Effector memory CD8-positive, alpha-beta T cell (primary cell): ENCODE measurements at regions not wholly inside any gene's neighbourhood (a gene's known extent, or its start where the extent isn't known, plus 50 kb on each side); places are given as distances from the start of the nearest gene placed in this dataset.

Source experiments
- ATAC-seq: fragments of 150-1000 bp; cut with Tn5 transposase; replicated peaks from 2 replicates; pipeline ENCODE4 v1.10.0; 2021; ENCODE audit warnings: mild to moderate bottlenecking, moderate library complexity
- DNase-seq, 3 experiments: peaks; one replicate each; pipeline ENCODE4 v3.0.0; 2021
- H3K27ac Mint-ChIP-seq, 2 donors: one replicate each; pipeline ENCODE4 v1.8.0; 2022; ENCODE audit warnings: mild to moderate bottlenecking in 2 of 2, mixed read lengths in 2 of 2, moderate library complexity in 2 of 2
- H3K27me3 Mint-ChIP-seq, 2 donors: one replicate each; pipeline ENCODE4 v1.8.0; 2022; ENCODE audit warnings: mixed read lengths in 2 of 2
- H3K36me3 Mint-ChIP-seq: one replicate; pipeline ENCODE4 v1.8.0; 2022; ENCODE audit warnings: mild to moderate bottlenecking, moderate library complexity, mixed read lengths; ENCODE audit not compliant: insufficient read depth
- H3K4me1 Mint-ChIP-seq, 2 donors: one replicate each; pipeline ENCODE4 v1.8.0; 2022; ENCODE audit warnings: low read depth in 2 of 2, mixed read lengths in 2 of 2
- H3K4me3 Mint-ChIP-seq, 2 donors: one replicate each; pipeline ENCODE4 v1.8.0; 2022; ENCODE audit warnings: mild to moderate bottlenecking in 2 of 2, mixed read lengths in 2 of 2, moderate library complexity in 2 of 2
- H3K9me3 Mint-ChIP-seq, 2 donors: one replicate each; pipeline ENCODE4 v1.8.0; 2022; ENCODE audit warnings: mixed read lengths in 2 of 2

GRCh38 chr2:140178234-140178633, 1398.0 kb upstream of the NXPH2 start:
- no peak overlapping the region for H3K27ac Mint-ChIP-seq
- H3K4me1 Mint-ChIP-seq: no peaks in the 10 kb centered on the region
- DNase-seq (no peak), ATAC-seq (no peak)
- no peak overlapping the region for H3K4me3 Mint-ChIP-seq
- H3K9me3 Mint-ChIP-seq: peaks cover 2 to 5% of the 10 kb centered on the region in 2 donors
- no peaks in the 10 kb centered on the region for H3K36me3 Mint-ChIP-seq
- H3K27me3 Mint-ChIP-seq: no peaks in the 10 kb centered on the region

GRCh38 chr2:140177086-140177485, 1396.9 kb upstream of the NXPH2 start:
- DNase-seq (no peak), ATAC-seq (no peak)
- Mint-ChIP-seq H3K9me3 (peaks cover 6 to 11% of the 10 kb centered on the region in 2 donors), H3K4me3 (no peak overlapping the region), H3K36me3 (no peaks in the 10 kb centered on the region), H3K4me1 (no peaks in the 10 kb centered on the region), H3K27me3 (no peaks in the 10 kb centered on the region), H3K27ac (no peak overlapping the region)

- ATAC-seq (no peak), DNase-seq (no peak)
- H3K4me1 Mint-ChIP-seq: no peaks in the 10 kb centered on the region
- H3K9me3 Mint-ChIP-seq: peaks cover 6 to 15% of the 10 kb centered on the region in 2 donors
- H3K4me3 Mint-ChIP-seq: no peak overlapping the region
- H3K36me3 Mint-ChIP-seq: no peaks in the 10 kb centered on the region
- H3K27ac Mint-ChIP-seq: no peak overlapping the region
- H3K27me3 Mint-ChIP-seq: no peaks in the 10 kb centered on the region
These were observed 1393.6 kb upstream of the NXPH2 start for GRCh38 chr2:140173790-140174189.

GRCh38 chr2:140164449-140164848, 1384.3 kb upstream of the NXPH2 start:
- Mint-ChIP-seq H3K36me3 (no peaks in the 10 kb centered on the region), H3K4me1 (no peaks in the 10 kb centered on the region), H3K9me3 (peaks cover 15 to 23% of the 10 kb centered on the region in 2 donors), H3K27ac (no peak overlapping the region), H3K27me3 (no peaks in the 10 kb centered on the region), H3K4me3 (no peak overlapping the region)
- DNase-seq (no peak), ATAC-seq (no peak)

- Mint-ChIP-seq H3K27ac (no peak overlapping the region), H3K27me3 (no peaks in the 10 kb centered on the region), H3K9me3 (peaks cover 16 to 26% of the 10 kb centered on the region in 2 donors), H3K4me1 (no peaks in the 10 kb centered on the region), H3K36me3 (no peaks in the 10 kb centered on the region), H3K4me3 (no peak overlapping the region)
- ATAC-seq (no peak), DNase-seq (no peak)
These were observed 1378.1 kb upstream of the NXPH2 start for GRCh38 chr2:140158259-140158658.

GRCh38 chr2:140157816-140158215, 1377.6 kb upstream of the NXPH2 start:
- H3K4me1 Mint-ChIP-seq: no peaks in the 10 kb centered on the region
- no peak overlapping the region for H3K27ac Mint-ChIP-seq
- H3K4me3 Mint-ChIP-seq: no peak overlapping the region
- no peaks in the 10 kb centered on the region for H3K27me3 Mint-ChIP-seq
- no peaks in the 10 kb centered on the region for H3K36me3 Mint-ChIP-seq
- DNase-seq (no peak), ATAC-seq (no peak)
- H3K9me3 Mint-ChIP-seq: peaks cover 16 to 26% of the 10 kb centered on the region in 2 donors

- ATAC-seq (no peak), DNase-seq (no peak)
- Mint-ChIP-seq H3K4me3 (no peak overlapping the region), H3K27me3 (no peaks in the 10 kb centered on the region), H3K4me1 (no peaks in the 10 kb centered on the region), H3K27ac (no peak overlapping the region), H3K9me3 (peaks cover 13 to 23% of the 10 kb centered on the region in 2 donors), H3K36me3 (no peaks in the 10 kb centered on the region)
These were observed 1374.5 kb upstream of the NXPH2 start for GRCh38 chr2:140154706-140155105.

GRCh38 chr2:140154271-140154670, 1374.1 kb upstream of the NXPH2 start:
- no peaks in the 10 kb centered on the region for H3K27me3 Mint-ChIP-seq
- H3K4me3 Mint-ChIP-seq: no peak overlapping the region
- no peaks in the 10 kb centered on the region for H3K36me3 Mint-ChIP-seq
- DNase-seq (no peak), ATAC-seq (no peak)
- no peaks in the 10 kb centered on the region for H3K4me1 Mint-ChIP-seq
- H3K27ac Mint-ChIP-seq: no peak overlapping the region
- H3K9me3 Mint-ChIP-seq: peaks cover 13 to 19% of the 10 kb centered on the region in 2 donors

GRCh38 chr2:140144611-140145010, 1364.4 kb upstream of the NXPH2 start:
- no peaks in the 10 kb centered on the region for H3K4me1 Mint-ChIP-seq
- no peak for ATAC-seq
- DNase-seq: no peak
- H3K9me3 Mint-ChIP-seq: peaks cover 0 to 12% of the 10 kb centered on the region in 2 donors
- H3K27ac Mint-ChIP-seq: no peak overlapping the region
- no peaks in the 10 kb centered on the region for H3K27me3 Mint-ChIP-seq
- H3K36me3 Mint-ChIP-seq: no peaks in the 10 kb centered on the region
- no peak overlapping the region for H3K4me3 Mint-ChIP-seq

- Mint-ChIP-seq H3K4me3 (no peak overlapping the region), H3K36me3 (no peaks in the 10 kb centered on the region), H3K27me3 (no peaks in the 10 kb centered on the region), H3K27ac (no peak overlapping the region), H3K9me3 (peaks cover 0 to 6% of the 10 kb centered on the region in 2 donors), H3K4me1 (no peaks in the 10 kb centered on the region)
- DNase-seq (no peak), ATAC-seq (no peak)
These were observed 1358.5 kb upstream of the NXPH2 start for GRCh38 chr2:140138736-140139135.

GRCh38 chr2:140136861-140137260, 1356.7 kb upstream of the NXPH2 start:
- no peaks in the 10 kb centered on the region for H3K27me3 Mint-ChIP-seq
- H3K27ac Mint-ChIP-seq: no peak overlapping the region
- peaks cover 6% of the 10 kb centered on the region in 2 donors for H3K9me3 Mint-ChIP-seq
- no peaks in the 10 kb centered on the region for H3K36me3 Mint-ChIP-seq
- ATAC-seq: no peak
- no peak for DNase-seq
- H3K4me1 Mint-ChIP-seq: no peaks in the 10 kb centered on the region
- H3K4me3 Mint-ChIP-seq: no peak overlapping the region

GRCh38 chr2:140136366-140136765, 1356.2 kb upstream of the NXPH2 start:
- ATAC-seq (no peak), DNase-seq (no peak)
- Mint-ChIP-seq H3K27me3 (no peaks in the 10 kb centered on the region), H3K36me3 (no peaks in the 10 kb centered on the region), H3K27ac (no peak overlapping the region), H3K9me3 (peaks cover 6% of the 10 kb centered on the region in 2 donors), H3K4me3 (no peak overlapping the region), H3K4me1 (no peaks in the 10 kb centered on the region)

- no peak for ATAC-seq
- no peaks in the 10 kb centered on the region for H3K36me3 Mint-ChIP-seq
- no peak for DNase-seq
- H3K4me1 Mint-ChIP-seq: no peaks in the 10 kb centered on the region
- H3K9me3 Mint-ChIP-seq: peaks cover 2 to 17% of the 10 kb centered on the region in 2 donors
- H3K27me3 Mint-ChIP-seq: no peaks in the 10 kb centered on the region
- H3K27ac Mint-ChIP-seq: no peak overlapping the region
- no peak overlapping the region for H3K4me3 Mint-ChIP-seq
These were observed 1348.7 kb upstream of the NXPH2 start for GRCh38 chr2:140128909-140129308.

- no peak for DNase-seq
- H3K27ac Mint-ChIP-seq: no peak overlapping the region
- no peaks in the 10 kb centered on the region for H3K36me3 Mint-ChIP-seq
- ATAC-seq: no peak
- H3K4me1 Mint-ChIP-seq: no peaks in the 10 kb centered on the region
- H3K27me3 Mint-ChIP-seq: no peaks in the 10 kb centered on the region
- no peak overlapping the region for H3K4me3 Mint-ChIP-seq
- peaks cover 2 to 19% of the 10 kb centered on the region in 2 donors for H3K9me3 Mint-ChIP-seq
These were observed 1341.8 kb upstream of the NXPH2 start for GRCh38 chr2:140122001-140122400.

- no peak overlapping the region for H3K4me3 Mint-ChIP-seq
- no peak for ATAC-seq
- no peaks in the 10 kb centered on the region for H3K36me3 Mint-ChIP-seq
- no peak for DNase-seq
- no peaks in the 10 kb centered on the region for H3K27me3 Mint-ChIP-seq
- peaks cover 1 to 32% of the 10 kb centered on the region in 2 donors for H3K9me3 Mint-ChIP-seq
- H3K27ac Mint-ChIP-seq: no peak overlapping the region
- H3K4me1 Mint-ChIP-seq: no peaks in the 10 kb centered on the region
These were observed 1337.2 kb upstream of the NXPH2 start for GRCh38 chr2:140117386-140117785.
